Vagina (tissue), 2 donors: ENCODE measurements at regions not wholly inside any gene's neighbourhood (a gene's known extent, or its start where the extent isn't known, plus 50 kb on each side); places are given as distances from the start of the nearest gene placed in this dataset.

Experiments used
- DNase-seq, 2 donors: peaks; one replicate each; pipeline ENCODE4 v3.0.0-alpha.2; 2017; ENCODE audit errors: extremely low spot score in 2 of 2
- H3K27ac ChIP-seq: fragments of 200-600 bp; sonication (generic); one replicate; pipeline ENCODE4 v1.5.1; 2019
- H3K27me3 ChIP-seq: fragments of 200-600 bp; sonication (generic); one replicate; pipeline ENCODE4 v1.5.1; 2019
- H3K36me3 ChIP-seq, 2 donors: fragments of 200-600 bp; sonication (generic); one replicate each; pipeline ENCODE4 v1.5.1; 2017 to 2019
- H3K4me1 ChIP-seq: fragments of 200-600 bp; sonication (generic); one replicate; pipeline ENCODE4 v1.5.1; 2019
- H3K4me3 ChIP-seq, 2 donors: fragments of 200-600 bp; sonication (generic); 1 replicate in 1 of 2; 2 replicates in 1 of 2; pipeline ENCODE4 v1.5.1; 2016 to 2019
- H3K9me3 ChIP-seq: fragments of 200-600 bp; sonication (generic); one replicate; pipeline ENCODE4 v1.5.1; 2019
- POLR2A ChIP-seq, 2 donors: fragments of 450-650 bp; IDR thresholded peaks; one replicate each; pipeline ENCODE4 v1.6.1; 2017; ENCODE audit warnings: antibody characterized with exemption in 2 of 2, mild to moderate bottlenecking in 2 of 2, moderate library complexity in 2 of 2
- POLR2AphosphoS5 ChIP-seq, 2 donors: sonication (generic); formaldehyde crosslinking; IDR thresholded peaks; one replicate each; pipeline ENCODE4 v1.9.0; 2017; ENCODE audit warnings: antibody characterized with exemption in 2 of 2, mild to moderate bottlenecking in 2 of 2, low read depth in 1 of 2; ENCODE audit not compliant: insufficient read depth in 1 of 2
- intact Hi-C: fragments of 100-400 bp; cut with DNase I; formaldehyde crosslinking; loops from one replicate; pipeline ENCODE4 v1.15.1; 2023
- TF ChIP-seq, protein P1 (sequence below), 3 experiments: fragments of 450-650 bp in 2 of 3; fragments of 200-600 bp in 1 of 3; sonication (generic) in 1 of 3; IDR thresholded peaks; one replicate each; pipeline ENCODE4 v1.5.1; 2017 to 2019; ENCODE audit warnings: antibody characterized with exemption in 3 of 3, mild to moderate bottlenecking in 2 of 3, moderate library complexity in 2 of 3

GRCh38 chr3:113111011-113111707 is 100.2 kb upstream of the BOC start:
- Histone ChIP-seq H3K9me3 (no peaks in the 10 kb centered on the region), H3K36me3 (no peaks in the 10 kb centered on the region), H3K4me1 (no peaks in the 10 kb centered on the region), H3K4me3 (no peak overlapping the region), H3K27ac (no peak overlapping the region), H3K27me3 (no peaks in the 10 kb centered on the region)
- TF ChIP-seq POLR2AphosphoS5 (IDR thresholded peaks at IDR 0.05; ENCODE audit: insufficient read depth in 1 of 2, low read depth in 1 of 2) (no peak), POLR2A (IDR thresholded peaks at IDR 0.05) (no peak)
- TF ChIP-seq, protein P1, sequence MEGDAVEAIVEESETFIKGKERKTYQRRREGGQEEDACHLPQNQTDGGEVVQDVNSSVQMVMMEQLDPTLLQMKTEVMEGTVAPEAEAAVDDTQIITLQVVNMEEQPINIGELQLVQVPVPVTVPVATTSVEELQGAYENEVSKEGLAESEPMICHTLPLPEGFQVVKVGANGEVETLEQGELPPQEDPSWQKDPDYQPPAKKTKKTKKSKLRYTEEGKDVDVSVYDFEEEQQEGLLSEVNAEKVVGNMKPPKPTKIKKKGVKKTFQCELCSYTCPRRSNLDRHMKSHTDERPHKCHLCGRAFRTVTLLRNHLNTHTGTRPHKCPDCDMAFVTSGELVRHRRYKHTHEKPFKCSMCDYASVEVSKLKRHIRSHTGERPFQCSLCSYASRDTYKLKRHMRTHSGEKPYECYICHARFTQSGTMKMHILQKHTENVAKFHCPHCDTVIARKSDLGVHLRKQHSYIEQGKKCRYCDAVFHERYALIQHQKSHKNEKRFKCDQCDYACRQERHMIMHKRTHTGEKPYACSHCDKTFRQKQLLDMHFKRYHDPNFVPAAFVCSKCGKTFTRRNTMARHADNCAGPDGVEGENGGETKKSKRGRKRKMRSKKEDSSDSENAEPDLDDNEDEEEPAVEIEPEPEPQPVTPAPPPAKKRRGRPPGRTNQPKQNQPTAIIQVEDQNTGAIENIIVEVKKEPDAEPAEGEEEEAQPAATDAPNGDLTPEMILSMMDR (IDR thresholded peaks at IDR 0.05), result no peak
- intact Hi-C loops, result no loop called here
- DNase-seq, result no peak

DNA sequence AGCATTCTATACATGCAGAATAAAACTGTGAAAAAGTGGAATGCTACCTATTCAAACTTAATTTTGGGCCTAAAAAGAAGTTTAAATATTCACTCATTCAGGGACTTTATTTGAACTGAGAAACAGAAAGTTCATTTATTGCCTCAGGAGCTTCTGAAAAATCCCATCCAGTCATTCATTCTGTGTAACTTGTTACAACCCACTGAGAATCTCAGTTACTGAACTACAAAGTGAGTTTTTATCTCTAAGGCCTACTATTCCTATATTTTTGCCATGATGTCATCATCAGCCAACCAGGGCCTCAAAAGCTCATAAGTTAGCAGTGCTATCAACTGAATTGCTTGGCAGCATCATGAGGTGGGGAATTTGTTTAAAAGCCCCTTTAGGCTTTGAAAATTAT is 98.0 kb upstream of the BOC start:
- TF ChIP-seq POLR2A (IDR thresholded peaks at IDR 0.05) (no peak), POLR2AphosphoS5 (IDR thresholded peaks at IDR 0.05; ENCODE audit: insufficient read depth in 1 of 2, low read depth in 1 of 2) (no peak)
- TF ChIP-seq, protein P1 (IDR thresholded peaks at IDR 0.05), result no peak
- no peak for DNase-seq
- Histone ChIP-seq H3K36me3 (no peaks in the 10 kb centered on the region), H3K27ac (no peak overlapping the region), H3K4me3 (no peak overlapping the region), H3K27me3 (no peaks in the 10 kb centered on the region), H3K4me1 (no peaks in the 10 kb centered on the region), H3K9me3 (no peaks in the 10 kb centered on the region)
- intact Hi-C loops, result no loop called here

- Histone ChIP-seq H3K27me3 (no peaks in the 10 kb centered on the region), H3K36me3 (no peaks in the 10 kb centered on the region), H3K27ac (no peak overlapping the region), H3K4me3 (no peak overlapping the region), H3K4me1 (no peaks in the 10 kb centered on the region), H3K9me3 (no peaks in the 10 kb centered on the region)
- DNase-seq, result no peak
- TF ChIP-seq POLR2A (IDR thresholded peaks at IDR 0.05), result no peak
- no peak for TF ChIP-seq POLR2AphosphoS5 (IDR thresholded peaks at IDR 0.05; ENCODE audit: insufficient read depth in 1 of 2, low read depth in 1 of 2)
- TF ChIP-seq, protein P1 (IDR thresholded peaks at IDR 0.05), result no peak
- intact Hi-C loops, result no loop called here
These were observed 93.7 kb upstream of the BOC start for GRCh38 chr3:113117511-113118234.

DNA sequence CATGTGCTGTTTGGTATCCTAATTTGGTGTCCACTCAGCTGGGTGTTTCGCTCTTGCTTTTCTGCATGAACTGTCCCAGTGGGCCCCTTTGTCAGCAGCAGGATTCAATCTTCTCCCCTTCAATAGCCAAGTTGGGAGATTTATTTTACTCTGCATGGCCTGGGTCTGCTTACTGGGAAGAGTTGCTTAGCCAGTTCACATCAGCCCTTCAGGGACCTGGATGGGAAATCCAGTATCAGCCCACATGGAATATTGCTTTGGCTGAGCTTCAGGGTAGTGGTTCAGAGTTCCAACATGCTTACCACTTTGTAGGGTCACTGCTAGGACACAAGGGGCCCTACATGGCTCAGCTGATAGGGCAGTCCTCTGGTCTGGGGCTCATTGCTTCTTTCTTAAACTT is 93.0 kb upstream of the BOC start:
- H3K9me3 ChIP-seq, result no peaks in the 10 kb centered on the region
- no peak for DNase-seq
- intact Hi-C loops, result no loop called here
- H3K4me3 ChIP-seq, result no peak overlapping the region
- no peaks in the 10 kb centered on the region for H3K4me1 ChIP-seq
- no peaks in the 10 kb centered on the region for H3K36me3 ChIP-seq
- H3K27ac ChIP-seq, result no peak overlapping the region
- TF ChIP-seq POLR2A (IDR thresholded peaks at IDR 0.05), result no peak
- TF ChIP-seq, protein P1 (IDR thresholded peaks at IDR 0.05), result no peak
- no peak for TF ChIP-seq POLR2AphosphoS5 (IDR thresholded peaks at IDR 0.05; ENCODE audit: insufficient read depth in 1 of 2, low read depth in 1 of 2)
- H3K27me3 ChIP-seq, result no peaks in the 10 kb centered on the region

DNA sequence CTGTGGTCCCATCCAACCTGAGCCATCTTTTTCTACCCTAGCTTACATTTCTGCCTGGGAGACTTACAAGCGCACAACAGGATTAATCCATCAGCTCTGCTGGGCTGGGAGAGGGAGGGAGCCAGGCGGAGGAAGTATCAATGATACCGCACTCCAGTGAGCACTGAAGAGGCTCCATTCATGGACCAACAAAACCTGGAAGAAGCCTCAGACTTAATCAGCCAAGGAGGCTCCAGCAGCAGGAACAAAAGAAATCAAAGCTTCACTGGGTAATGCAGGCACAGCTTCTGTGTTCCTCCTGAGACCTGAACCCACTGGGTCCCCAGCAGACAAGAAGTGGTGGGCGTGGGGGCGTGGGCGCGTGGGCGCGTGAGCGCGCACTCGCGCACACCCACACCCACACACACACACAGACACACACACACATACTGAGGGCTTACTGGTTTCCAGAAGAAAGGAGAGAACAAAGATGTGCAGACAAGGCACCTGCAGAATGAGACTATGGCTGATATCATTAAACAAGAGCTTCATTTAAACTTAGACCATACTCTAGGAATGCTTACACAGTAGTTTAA is 87.0 kb upstream of the BOC start:
- TF ChIP-seq POLR2AphosphoS5 (IDR thresholded peaks at IDR 0.05; ENCODE audit: insufficient read depth in 1 of 2, low read depth in 1 of 2), result no peak
- TF ChIP-seq, protein P1 (IDR thresholded peaks at IDR 0.05), result no peak
- no peak for TF ChIP-seq POLR2A (IDR thresholded peaks at IDR 0.05)
- H3K4me3 ChIP-seq, result no peak overlapping the region
- no peak for DNase-seq
- H3K36me3 ChIP-seq, result no peaks in the 10 kb centered on the region
- H3K4me1 ChIP-seq, result no peaks in the 10 kb centered on the region
- H3K27ac ChIP-seq, result no peak overlapping the region
- no peaks in the 10 kb centered on the region for H3K9me3 ChIP-seq
- intact Hi-C loops, result no loop called here
- H3K27me3 ChIP-seq, result no peaks in the 10 kb centered on the region
